ENCODE measurements at regions not wholly inside any gene's neighbourhood (a gene's known extent, or its start where the extent isn't known, plus 50 kb on each side); places are given as distances from the start of the nearest gene placed in this dataset.

DNA sequence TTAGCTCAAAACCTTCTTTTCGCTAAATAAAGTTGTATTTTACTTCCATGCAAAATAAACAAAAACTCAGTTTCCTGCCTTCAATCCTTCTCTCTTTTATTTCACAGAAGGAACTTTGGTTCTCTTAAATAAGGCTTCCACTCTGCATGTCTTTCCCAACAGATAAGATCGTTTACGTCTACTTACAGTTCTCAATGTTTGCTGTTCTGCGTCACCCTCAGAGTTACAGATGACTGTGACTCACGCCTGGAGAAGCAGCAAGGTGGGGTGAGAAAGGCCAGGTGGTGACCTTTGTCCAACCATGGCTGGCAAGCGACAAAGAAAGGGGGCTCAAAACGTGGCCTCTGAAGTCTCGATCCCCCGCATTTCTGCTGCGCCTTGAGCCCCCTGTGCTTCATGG, 51.4 kb upstream of the RPS6KA2 start:
- H3K9ac ChIP-seq (ENCODE audit: low read length): no peak overlapping the region
- H3K4me3 ChIP-seq (ENCODE audit: low read depth, low read length, poor library complexity, severe bottlenecking): no peak overlapping the region
- H4K20me1 ChIP-seq (ENCODE audit: insufficient read depth, low read length): no peaks in the 10 kb centered on the region
- no peaks in the 10 kb centered on the region for H3F3A ChIP-seq (ENCODE audit: insufficient read depth, low read length)
- no peak for TF ChIP-seq EZH2 (IDR thresholded peaks at IDR 0.05; ENCODE audit: borderline replicate concordance, low read length)
- TF ChIP-seq, protein P1, sequence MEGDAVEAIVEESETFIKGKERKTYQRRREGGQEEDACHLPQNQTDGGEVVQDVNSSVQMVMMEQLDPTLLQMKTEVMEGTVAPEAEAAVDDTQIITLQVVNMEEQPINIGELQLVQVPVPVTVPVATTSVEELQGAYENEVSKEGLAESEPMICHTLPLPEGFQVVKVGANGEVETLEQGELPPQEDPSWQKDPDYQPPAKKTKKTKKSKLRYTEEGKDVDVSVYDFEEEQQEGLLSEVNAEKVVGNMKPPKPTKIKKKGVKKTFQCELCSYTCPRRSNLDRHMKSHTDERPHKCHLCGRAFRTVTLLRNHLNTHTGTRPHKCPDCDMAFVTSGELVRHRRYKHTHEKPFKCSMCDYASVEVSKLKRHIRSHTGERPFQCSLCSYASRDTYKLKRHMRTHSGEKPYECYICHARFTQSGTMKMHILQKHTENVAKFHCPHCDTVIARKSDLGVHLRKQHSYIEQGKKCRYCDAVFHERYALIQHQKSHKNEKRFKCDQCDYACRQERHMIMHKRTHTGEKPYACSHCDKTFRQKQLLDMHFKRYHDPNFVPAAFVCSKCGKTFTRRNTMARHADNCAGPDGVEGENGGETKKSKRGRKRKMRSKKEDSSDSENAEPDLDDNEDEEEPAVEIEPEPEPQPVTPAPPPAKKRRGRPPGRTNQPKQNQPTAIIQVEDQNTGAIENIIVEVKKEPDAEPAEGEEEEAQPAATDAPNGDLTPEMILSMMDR (IDR thresholded peaks at IDR 0.05; ENCODE audit: low read length): no peak
- H3K27ac ChIP-seq (ENCODE audit: low read depth, low read length, poor library complexity, severe bottlenecking): no peak overlapping the region
- no peaks in the 10 kb centered on the region for H3K36me3 ChIP-seq (ENCODE audit: insufficient read depth, low read length)
- H3K27me3 ChIP-seq (ENCODE audit: insufficient read depth, low read length): peaks cover 3% of the 10 kb centered on the region; the same call in 1 of the 2 replicates
- no peaks in the 10 kb centered on the region for H3K79me2 ChIP-seq (ENCODE audit: insufficient read depth, low read length)
- H3K9me2 ChIP-seq (ENCODE audit: low read depth, low read length): no peaks in the 10 kb centered on the region
- no peaks in the 10 kb centered on the region for H3K4me1 ChIP-seq (ENCODE audit: insufficient read depth, low read length, severe bottlenecking)
- no peaks in the 10 kb centered on the region for H3K9me3 ChIP-seq (ENCODE audit: low read length)
- no peak overlapping the region for H2AFZ ChIP-seq (ENCODE audit: low read length)
- H3K4me2 ChIP-seq (ENCODE audit: low read length): no peak overlapping the region

DNA sequence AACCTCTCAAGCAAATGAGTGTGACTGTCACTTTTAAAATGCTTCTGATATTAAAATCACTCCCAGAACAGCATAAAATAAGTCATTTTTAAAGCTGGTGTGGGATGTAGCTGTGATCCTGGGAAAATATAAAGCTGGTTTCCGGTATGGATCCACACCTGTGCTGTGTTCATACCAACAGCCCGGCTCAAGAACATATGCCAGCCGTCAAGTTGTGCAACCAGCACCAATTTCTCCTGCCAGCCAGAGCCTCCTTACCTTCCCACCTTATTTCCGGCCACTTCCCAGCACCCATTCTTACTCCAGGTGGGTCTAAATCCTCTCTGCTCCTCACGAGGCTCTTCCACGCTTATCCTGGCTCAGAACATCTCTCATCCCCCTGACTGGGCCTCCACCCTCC, 50.9 kb upstream of the RPS6KA2 start:
- Histone ChIP-seq H3K4me2 (ENCODE audit: low read length) (no peak overlapping the region), H3K9ac (ENCODE audit: low read length) (no peak overlapping the region), H3K4me3 (ENCODE audit: low read depth, low read length, poor library complexity, severe bottlenecking) (no peak overlapping the region)

More for the DNA sequence above, 50.9 kb upstream of the RPS6KA2 start:
- Histone ChIP-seq H3K9me2 (ENCODE audit: low read depth, low read length) (no peaks in the 10 kb centered on the region), H2AFZ (ENCODE audit: low read length) (no peak overlapping the region), H3K79me2 (ENCODE audit: insufficient read depth, low read length) (no peaks in the 10 kb centered on the region), H3K9me3 (ENCODE audit: low read length) (no peaks in the 10 kb centered on the region), H4K20me1 (ENCODE audit: insufficient read depth, low read length) (no peaks in the 10 kb centered on the region), H3F3A (ENCODE audit: insufficient read depth, low read length) (no peaks in the 10 kb centered on the region), H3K4me1 (ENCODE audit: insufficient read depth, low read length, severe bottlenecking) (no peaks in the 10 kb centered on the region), H3K27ac (ENCODE audit: low read depth, low read length, poor library complexity, severe bottlenecking) (no peak overlapping the region), H3K27me3 (ENCODE audit: insufficient read depth, low read length) (peaks cover 3% of the 10 kb centered on the region; the same call in 1 of the 2 replicates), H3K36me3 (ENCODE audit: insufficient read depth, low read length) (no peaks in the 10 kb centered on the region)
- no peak for TF ChIP-seq EZH2 (IDR thresholded peaks at IDR 0.05; ENCODE audit: borderline replicate concordance, low read length)
- TF ChIP-seq, protein P1 (IDR thresholded peaks at IDR 0.05; ENCODE audit: low read length): no peak

Data from OCI-LY1 (cell line).